OCI-LY7 (cell line): ENCODE measurements at regions not wholly inside any gene's neighbourhood (a gene's known extent, or its start where the extent isn't known, plus 50 kb on each side); places are given as distances from the start of the nearest gene placed in this dataset.

ENCODE experiments used
- BruUV-seq: library from RNA; stranded (reverse); fragments of 400-500 nt; replicated peaks from 2 replicates; lab custom pipeline; 2021; lab: Mats Ljungman, UMichigan
- CTCF ChIA-PET: fragments of 300-600 bp; sonication (Branson Sonifier 250); formaldehyde crosslinking; loops from one replicate; lab custom pipeline; 2022; ENCODE audit warnings: antibody characterized with exemption; ENCODE audit not compliant: unreplicated experiment; lab: Charles Lee
- POLR2A ChIA-PET: fragments of 300-600 bp; sonication (Branson Sonifier 250); formaldehyde crosslinking; loops from one replicate; lab custom pipeline; 2022; ENCODE audit warnings: antibody characterized with exemption; lab: Charles Lee
- DNase-seq: peaks from one replicate; pipeline ENCODE4 v3.0.0-alpha.2; 2015; ENCODE audit warnings: low spot score
- H2AFZ ChIP-seq: fragments of 200-600 bp; sonication (generic), shearing (Covaris generic); 2 replicates; pipeline ENCODE4 v1.6.1; 2014; ENCODE audit warnings: mild to moderate bottlenecking, antibody characterized with exemption, low read length, moderate library complexity
- H3K27ac ChIP-seq: fragments of 200-600 bp; sonication (generic); 2 replicates; pipeline ENCODE4 v1.5.1; 2014; ENCODE audit warnings: mixed run types, low read depth, mild to moderate bottlenecking, moderate library complexity, low read length, inconsistent platforms; ENCODE audit not compliant: poor library complexity, severe bottlenecking
- H3K36me3 ChIP-seq: fragments of 200-600 bp; sonication (generic); 2 replicates; pipeline ENCODE4 v1.6.1; 2014; ENCODE audit warnings: mild to moderate bottlenecking, antibody characterized with exemption, low read length, moderate library complexity, mixed read lengths; ENCODE audit not compliant: insufficient read depth
- H3K4me1 ChIP-seq: fragments of 200-600 bp; sonication (generic); 2 replicates; pipeline ENCODE4 v1.5.1; 2014; ENCODE audit warnings: mild to moderate bottlenecking, low read length; ENCODE audit not compliant: insufficient read depth, poor library complexity, severe bottlenecking
- H3K4me2 ChIP-seq: fragments of 200-600 bp; sonication (generic); 2 replicates; pipeline ENCODE4 v1.6.1; 2014; ENCODE audit warnings: mild to moderate bottlenecking, low read length
- H3K4me3 ChIP-seq: fragments of 200-600 bp; sonication (generic); 2 replicates; pipeline ENCODE4 v1.5.1; 2014; ENCODE audit warnings: mild to moderate bottlenecking, low read depth, low read length; ENCODE audit not compliant: poor library complexity, severe bottlenecking
- H3K79me2 ChIP-seq: fragments of 200-600 bp; sonication (generic); 2 replicates; pipeline ENCODE4 v1.6.1; 2016; ENCODE audit warnings: low read depth, mild to moderate bottlenecking, low read length, moderate library complexity, mixed read lengths; ENCODE audit not compliant: insufficient read depth
- H3K9me2 ChIP-seq: fragments of 200-600 bp; sonication (generic); 2 replicates; pipeline ENCODE4 v1.6.1; 2016; ENCODE audit warnings: mild to moderate bottlenecking, low read length, mixed read lengths; ENCODE audit not compliant: insufficient read depth
- H3K9me3 ChIP-seq: fragments of 200-600 bp; sonication (generic); 2 replicates; pipeline ENCODE4 v1.6.1; 2014; ENCODE audit warnings: mild to moderate bottlenecking, mixed run types, low read length, mixed read lengths
- H4K20me1 ChIP-seq: fragments of 200-600 bp; sonication (generic); 2 replicates; pipeline ENCODE4 v1.6.1; 2014; ENCODE audit warnings: mild to moderate bottlenecking, antibody characterized with exemption, low read length, moderate library complexity, mixed read lengths; ENCODE audit not compliant: insufficient read depth
- EZH2phosphoT487 ChIP-seq: fragments of 200-600 bp; sonication (generic); IDR thresholded peaks from 2 replicates; pipeline ENCODE4 v1.6.1; 2018; ENCODE audit warnings: low read depth, borderline replicate concordance, mild to moderate bottlenecking, mixed run types, antibody characterized with exemption, low read length, moderate library complexity, mixed read lengths
- intact Hi-C: fragments of 100-400 bp; cut with micrococcal nuclease; formaldehyde crosslinking; loops from one replicate; pipeline ENCODE4 v1.10.0; 2022; ENCODE audit not compliant: unreplicated experiment
- TF ChIP-seq, protein P1 (sequence below): fragments of 200-600 bp; sonication (generic); conservative IDR thresholded peaks from 2 replicates; pipeline ENCODE4 v1.5.1; 2014; ENCODE audit warnings: mild to moderate bottlenecking, antibody characterized with exemption, low read length, moderate library complexity, mixed read lengths

DNA sequence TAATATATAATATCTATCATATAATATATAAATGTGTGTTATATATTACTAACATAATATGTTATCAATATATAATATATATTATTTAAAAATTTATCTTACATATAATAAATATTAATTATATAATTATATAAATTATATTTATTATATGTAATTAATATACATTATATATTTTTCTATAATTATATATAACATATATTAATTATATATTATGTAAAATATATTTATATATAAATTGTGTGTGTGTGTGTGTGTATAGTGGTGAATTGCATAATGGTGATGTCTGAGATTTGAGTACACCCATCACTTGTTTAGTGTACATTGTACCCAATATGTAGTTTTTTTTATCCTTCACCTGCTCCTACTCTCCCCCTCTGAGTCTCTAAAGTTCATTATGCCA is 205.9 kb upstream of the KCNG1 start:
- Histone ChIP-seq H3K27ac (no peak overlapping the region), H3K4me2 (no peak overlapping the region), H3K4me3 (no peak overlapping the region), H3K9me2 (no peaks in the 10 kb centered on the region), H4K20me1 (no peaks in the 10 kb centered on the region), H3K79me2 (no peaks in the 10 kb centered on the region), H2AFZ (no peak overlapping the region), H3K4me1 (no peaks in the 10 kb centered on the region), H3K36me3 (no peaks in the 10 kb centered on the region), H3K9me3 (no peaks in the 10 kb centered on the region)
- ChIA-PET POLR2A (no interaction called here), CTCF (no interaction called here)
- no peak for TF ChIP-seq EZH2phosphoT487
- TF ChIP-seq, protein P1, sequence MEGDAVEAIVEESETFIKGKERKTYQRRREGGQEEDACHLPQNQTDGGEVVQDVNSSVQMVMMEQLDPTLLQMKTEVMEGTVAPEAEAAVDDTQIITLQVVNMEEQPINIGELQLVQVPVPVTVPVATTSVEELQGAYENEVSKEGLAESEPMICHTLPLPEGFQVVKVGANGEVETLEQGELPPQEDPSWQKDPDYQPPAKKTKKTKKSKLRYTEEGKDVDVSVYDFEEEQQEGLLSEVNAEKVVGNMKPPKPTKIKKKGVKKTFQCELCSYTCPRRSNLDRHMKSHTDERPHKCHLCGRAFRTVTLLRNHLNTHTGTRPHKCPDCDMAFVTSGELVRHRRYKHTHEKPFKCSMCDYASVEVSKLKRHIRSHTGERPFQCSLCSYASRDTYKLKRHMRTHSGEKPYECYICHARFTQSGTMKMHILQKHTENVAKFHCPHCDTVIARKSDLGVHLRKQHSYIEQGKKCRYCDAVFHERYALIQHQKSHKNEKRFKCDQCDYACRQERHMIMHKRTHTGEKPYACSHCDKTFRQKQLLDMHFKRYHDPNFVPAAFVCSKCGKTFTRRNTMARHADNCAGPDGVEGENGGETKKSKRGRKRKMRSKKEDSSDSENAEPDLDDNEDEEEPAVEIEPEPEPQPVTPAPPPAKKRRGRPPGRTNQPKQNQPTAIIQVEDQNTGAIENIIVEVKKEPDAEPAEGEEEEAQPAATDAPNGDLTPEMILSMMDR, result no peak
- no peak for DNase-seq
- intact Hi-C loops, result no loop called here
- no TSS peak for BruUV-seq

DNA sequence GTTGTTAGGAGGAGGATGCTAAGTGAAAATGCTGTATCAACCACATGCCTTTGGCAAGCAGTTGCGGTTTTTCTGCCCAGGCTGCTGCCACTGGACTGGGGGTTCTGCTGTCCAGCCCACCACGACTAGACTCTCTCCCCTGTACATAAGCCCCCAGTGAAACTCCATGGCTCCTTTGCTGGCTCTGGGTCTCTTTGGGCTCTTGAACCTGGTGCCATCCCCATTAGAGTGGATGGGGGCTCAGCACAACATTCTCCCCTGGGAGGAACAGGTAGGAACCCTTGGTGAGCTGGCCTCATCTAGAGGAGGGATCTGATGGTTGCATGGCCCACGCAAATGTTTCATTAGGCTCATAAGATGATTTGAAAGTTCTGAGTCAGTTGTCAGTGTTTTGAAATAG is 204.8 kb upstream of the KCNG1 start:
- no peaks in the 10 kb centered on the region for H3K9me3 ChIP-seq
- no peaks in the 10 kb centered on the region for H3K79me2 ChIP-seq
- no peak overlapping the region for H3K4me3 ChIP-seq
- H3K4me1 ChIP-seq, result no peaks in the 10 kb centered on the region
- BruUV-seq, result no TSS peak
- no peaks in the 10 kb centered on the region for H3K9me2 ChIP-seq
- H4K20me1 ChIP-seq, result no peaks in the 10 kb centered on the region
- H3K27ac ChIP-seq, result no peak overlapping the region
- H2AFZ ChIP-seq, result no peak overlapping the region
- intact Hi-C loops, result no loop called here
- POLR2A ChIA-PET, result no interaction called here
- H3K4me2 ChIP-seq, result no peak overlapping the region
- no peak for TF ChIP-seq EZH2phosphoT487
- TF ChIP-seq, protein P1, result no peak
- DNase-seq, result no peak
- CTCF ChIA-PET, result no interaction called here
- no peaks in the 10 kb centered on the region for H3K36me3 ChIP-seq

DNA sequence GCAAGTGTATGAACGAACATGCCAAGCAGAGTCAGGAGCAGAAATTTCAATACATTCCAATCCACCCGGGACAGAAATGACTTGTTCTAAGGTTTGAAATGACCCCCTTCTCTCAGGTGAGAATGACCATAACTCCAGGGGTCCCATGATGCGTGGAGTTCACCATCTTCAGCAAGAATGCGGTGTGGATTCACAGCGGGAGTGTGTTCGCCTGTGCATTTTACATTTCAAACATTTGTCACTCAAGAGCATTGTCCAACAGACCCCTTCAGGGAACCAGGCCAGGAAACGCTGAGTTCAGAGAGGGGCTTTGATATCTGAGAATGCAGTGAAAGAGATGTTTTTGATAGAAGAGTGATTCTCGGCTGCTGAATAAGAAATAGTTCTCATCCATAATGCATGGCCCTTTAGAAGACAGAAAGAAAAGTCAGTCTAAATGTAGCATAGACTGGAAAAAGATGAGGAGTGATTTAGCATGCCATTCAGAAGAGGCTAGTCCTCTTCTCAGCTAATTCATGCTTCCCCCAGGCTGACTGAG is 200.3 kb upstream of the KCNG1 start:
- no peaks in the 10 kb centered on the region for H4K20me1 ChIP-seq
- no peak overlapping the region for H3K4me2 ChIP-seq
- H3K4me3 ChIP-seq, result no peak overlapping the region
- no peaks in the 10 kb centered on the region for H3K79me2 ChIP-seq
- BruUV-seq, result no TSS peak
- H3K9me2 ChIP-seq, result no peaks in the 10 kb centered on the region
- no peak overlapping the region for H3K27ac ChIP-seq
- no peaks in the 10 kb centered on the region for H3K9me3 ChIP-seq
- no peak for TF ChIP-seq EZH2phosphoT487
- TF ChIP-seq, protein P1, result no peak
- H3K36me3 ChIP-seq, result no peaks in the 10 kb centered on the region
- DNase-seq, result no peak
- ChIA-PET POLR2A (no interaction called here), CTCF (no interaction called here)
- H3K4me1 ChIP-seq, result no peaks in the 10 kb centered on the region
- intact Hi-C loops, result no loop called here
- no peak overlapping the region for H2AFZ ChIP-seq
